HUES64 (cell line): ENCODE measurements at regions not wholly inside any gene's neighbourhood (a gene's known extent, or its start where the extent isn't known, plus 50 kb on each side); places are given as distances from the start of the nearest gene placed in this dataset.

ENCODE experiments used
- H3K27ac ChIP-seq: 2 replicates; pipeline ENCODE4 v1.7.0; 2013; ENCODE audit warnings: low read depth, low read length, inconsistent platforms
- H3K27me3 ChIP-seq: 2 replicates; pipeline ENCODE4 v1.6.1; 2013; ENCODE audit warnings: mild to moderate bottlenecking, low read length; ENCODE audit not compliant: insufficient read depth
- H3K36me3 ChIP-seq: 2 replicates; pipeline ENCODE4 v1.6.1; 2013; ENCODE audit warnings: mild to moderate bottlenecking, low read length; ENCODE audit not compliant: insufficient read depth
- H3K4me1 ChIP-seq: 2 replicates; pipeline ENCODE4 v1.6.1; 2013; ENCODE audit warnings: mild to moderate bottlenecking, low read length, moderate library complexity; ENCODE audit not compliant: insufficient read depth
- H3K4me3 ChIP-seq: 2 replicates; pipeline ENCODE4 v1.5.1; 2013; ENCODE audit warnings: mild to moderate bottlenecking, low read length, moderate library complexity
- H3K9ac ChIP-seq: 2 replicates; pipeline ENCODE4 v1.6.1; 2013; ENCODE audit warnings: mild to moderate bottlenecking, low read depth, low read length
- H3K9me3 ChIP-seq: 2 replicates; pipeline ENCODE4 v1.6.1; 2013; ENCODE audit warnings: low read depth, low read length; ENCODE audit not compliant: insufficient read depth
- whole genome bisulfite sequencing: fragments of 150-250, 120-280 bp; methylation state at CpG from one replicate; pipeline ENCODE4 v1.1.7; 2013; ENCODE audit warnings: missing lambda C conversion rate; 5-methylcytosine and 5-hydroxymethylcytosine counted together

GRCh38 chr18:61699397-61700110, 193.3 kb downstream of the RNF152 start:
- Histone ChIP-seq H3K36me3 (no peaks in the 10 kb centered on the region), H3K27me3 (no peaks in the 10 kb centered on the region), H3K27ac (no peak overlapping the region), H3K9me3 (no peaks in the 10 kb centered on the region), H3K9ac (no peak overlapping the region), H3K4me3 (no peak overlapping the region), H3K4me1 (no peaks in the 10 kb centered on the region; the same call in 1 of the 2 replicates)
- 83% methylated on average over 5 of the region's 5 CpGs for WGBS

- H3K4me3 ChIP-seq: no peak overlapping the region
- H3K9me3 ChIP-seq: no peaks in the 10 kb centered on the region
- WGBS: 93% methylated on average over 2 of the region's 2 CpGs
Measured at GRCh38 chr18:61697306-61697909, 195.4 kb downstream of the RNF152 start.

GRCh38 chr18:61694236-61694635, 198.6 kb downstream of the RNF152 start:
- H3K27ac ChIP-seq: no peak overlapping the region
- H3K27me3 ChIP-seq: no peaks in the 10 kb centered on the region
- H3K36me3 ChIP-seq: no peaks in the 10 kb centered on the region
- no peak overlapping the region for H3K4me3 ChIP-seq
- H3K9ac ChIP-seq: no peak overlapping the region
- no peaks in the 10 kb centered on the region for H3K9me3 ChIP-seq
- H3K4me1 ChIP-seq: no peaks in the 10 kb centered on the region
- 96% methylated on average over 3 of the region's 3 CpGs for WGBS

More at GRCh38 chr18:61697306-61697909, 195.4 kb downstream of the RNF152 start:
- no peak overlapping the region for H3K27ac ChIP-seq
- no peaks in the 10 kb centered on the region for H3K27me3 ChIP-seq
- no peak overlapping the region for H3K9ac ChIP-seq
- no peaks in the 10 kb centered on the region for H3K36me3 ChIP-seq
- H3K4me1 ChIP-seq: no peaks in the 10 kb centered on the region; the same call in 1 of the 2 replicates

- no peaks in the 10 kb centered on the region for H3K36me3 ChIP-seq
- H3K27me3 ChIP-seq: no peaks in the 10 kb centered on the region
- WGBS: 93% methylated on average over 5 of the region's 5 CpGs
- H3K4me1 ChIP-seq: no peaks in the 10 kb centered on the region
- H3K4me3 ChIP-seq: no peak overlapping the region
- no peak overlapping the region for H3K27ac ChIP-seq
- H3K9ac ChIP-seq: no peak overlapping the region
- H3K9me3 ChIP-seq: no peaks in the 10 kb centered on the region
Measured at GRCh38 chr18:61690418-61691138, 202.2 kb downstream of the RNF152 start.

- H3K27me3 ChIP-seq: no peaks in the 10 kb centered on the region
- no peaks in the 10 kb centered on the region for H3K36me3 ChIP-seq
- no peak overlapping the region for H3K4me3 ChIP-seq
- WGBS: 94% methylated on average over 8 of the region's 8 CpGs
- H3K27ac ChIP-seq: no peak overlapping the region
- H3K9ac ChIP-seq: no peak overlapping the region
- H3K4me1 ChIP-seq: peaks cover 6% of the 10 kb centered on the region; the same call in 1 of the 2 replicates
- H3K9me3 ChIP-seq: no peaks in the 10 kb centered on the region
Measured at GRCh38 chr18:61687317-61687716, 205.5 kb downstream of the RNF152 start.

GRCh38 chr18:61683856-61684255, 209.0 kb downstream of the RNF152 start:
- Histone ChIP-seq H3K4me3 (no peak overlapping the region), H3K4me1 (peaks cover 6% of the 10 kb centered on the region; the same call in 1 of the 2 replicates), H3K9me3 (peaks cover 17% of the 10 kb centered on the region), H3K27me3 (no peaks in the 10 kb centered on the region), H3K36me3 (no peaks in the 10 kb centered on the region), H3K27ac (no peak overlapping the region), H3K9ac (no peak overlapping the region)
- WGBS: 82% methylated on average over 2 of the region's 2 CpGs

- H3K27ac ChIP-seq: no peak overlapping the region
- no peaks in the 10 kb centered on the region for H3K36me3 ChIP-seq
- WGBS: 100% methylated on average over 1 of the region's 2 CpGs
- H3K9me3 ChIP-seq: peaks cover 17% of the 10 kb centered on the region
- no peak overlapping the region for H3K4me3 ChIP-seq
- H3K9ac ChIP-seq: no peak overlapping the region
- H3K4me1 ChIP-seq: peaks cover 6% of the 10 kb centered on the region; the same call in 1 of the 2 replicates
- H3K27me3 ChIP-seq: no peaks in the 10 kb centered on the region
Measured at GRCh38 chr18:61681065-61681464, 211.7 kb downstream of the RNF152 start.

GRCh38 chr18:61679836-61680235, 213.0 kb downstream of the RNF152 start:
- WGBS: 99% methylated on average over 3 of the region's 3 CpGs
- Histone ChIP-seq H3K36me3 (no peaks in the 10 kb centered on the region), H3K4me1 (peaks cover 6% of the 10 kb centered on the region; the same call in 1 of the 2 replicates), H3K27ac (no peak overlapping the region), H3K4me3 (no peak overlapping the region), H3K27me3 (no peaks in the 10 kb centered on the region), H3K9ac (no peak overlapping the region), H3K9me3 (peaks cover 17% of the 10 kb centered on the region)

GRCh38 chr18:61677435-61677970, 215.3 kb downstream of the RNF152 start:
- Histone ChIP-seq H3K9me3 (peaks cover 17% of the 10 kb centered on the region), H3K4me1 (peaks cover 1% of the 10 kb centered on the region; the same call in 1 of the 2 replicates), H3K27ac (no peak overlapping the region), H3K27me3 (no peaks in the 10 kb centered on the region), H3K36me3 (no peaks in the 10 kb centered on the region), H3K4me3 (no peak overlapping the region), H3K9ac (no peak overlapping the region)
- WGBS: 83% methylated on average over 4 of the region's 4 CpGs

- Histone ChIP-seq H3K27me3 (no peaks in the 10 kb centered on the region), H3K9ac (no peak overlapping the region), H3K4me3 (no peak overlapping the region), H3K9me3 (peaks cover 17% of the 10 kb centered on the region), H3K27ac (no peak overlapping the region), H3K4me1 (no peaks in the 10 kb centered on the region), H3K36me3 (no peaks in the 10 kb centered on the region)
- WGBS: 98% methylated on average over 2 of the region's 2 CpGs
Measured at GRCh38 chr18:61676773-61677434, 215.9 kb downstream of the RNF152 start.
